ENCODE measurements at regions not wholly inside any gene's neighbourhood (a gene's known extent, or its start where the extent isn't known, plus 50 kb on each side); places are given as distances from the start of the nearest gene placed in this dataset.
A peak's percentile ranks its signal among the peaks of the same experiment; 100 is the strongest.
"Not testable (repeated sequence)": the region's sequence is repeated elsewhere in the genome, so short reads cannot be mapped to it uniquely, and the experiment has no call there.

GRCh38 chr5:14928661-14929060 is 57.1 kb upstream of the ANKH start:
- DNase-seq, result peak; percentile 86 to 92

GRCh38 chr5:14925326-14925725 is 53.7 kb upstream of the ANKH start:
- no peak for DNase-seq

- DNase-seq, result not testable (repeated sequence)
These were observed 51.4 kb upstream of the ANKH start for GRCh38 chr5:14922952-14923351.

GRCh38 chr5:14922456-14922855 is 50.9 kb upstream of the ANKH start:
- DNase-seq, result no peak
